Mucosa of descending colon (tissue), 3 donors: ENCODE measurements at regions not wholly inside any gene's neighbourhood (a gene's known extent, or its start where the extent isn't known, plus 50 kb on each side); places are given as distances from the start of the nearest gene placed in this dataset.

Experiments
- ATAC-seq: fragments of 200-7000 bp; cut with Tn5 transposase; one replicate; pipeline ENCODE4 v1.9.1; 2020; ENCODE audit warnings: mild to moderate bottlenecking, moderate library complexity
- DNase-seq, 3 donors: peaks; one replicate each; pipeline ENCODE4 v3.0.0-alpha.2; 2020
- H3K36me3 ChIP-seq: fragments of 200-600 bp; one replicate; pipeline ENCODE4 v1.8.0; 2021; ENCODE audit warnings: low read depth, mild to moderate bottlenecking
- H3K4me1 ChIP-seq: fragments of 200-600 bp; one replicate; pipeline ENCODE4 v1.8.0; 2021; ENCODE audit warnings: low read depth, mild to moderate bottlenecking
- H3K4me3 ChIP-seq: fragments of 200-600 bp; one replicate; pipeline ENCODE4 v1.8.0; 2021; ENCODE audit warnings: mild to moderate bottlenecking
- H3K9me3 ChIP-seq: fragments of 200-600 bp; one replicate; pipeline ENCODE4 v1.8.0; 2021; ENCODE audit warnings: mild to moderate bottlenecking
- CTCF ChIP-seq: fragments of 200-600 bp; IDR thresholded peaks from one replicate; pipeline ENCODE4 v1.8.0; 2022; ENCODE audit warnings: antibody characterized with exemption, mild to moderate bottlenecking
- intact Hi-C, 2 donors: fragments of 100-400 bp; cut with DNase I in 1 of 2; cut with micrococcal nuclease in 1 of 2; formaldehyde crosslinking; loops; one replicate each; pipeline versions ENCODE4 v1.11.0 to v1.11.1; 2022; cut with DNase I, micrococcal nuclease
- donor health status: DM: no; HTN: no; CAD: no; lungs with moderate emphysema.
- donor health status: DM: no; HTN: no; CAD: no.
- donor health status: DM: no; HTN: yes; CAD: no.

- DNase-seq, result no peak
- ATAC-seq, result no peak
Observed at GRCh38 chr4:35942092-35942491, 302.2 kb downstream of the ARAP2 start.

GRCh38 chr4:35943606-35944005 lies 300.7 kb downstream of the ARAP2 start:
- no peak for DNase-seq
- TF ChIP-seq CTCF, result no peak
- intact Hi-C loops, result no loop called here

More at GRCh38 chr4:35942092-35942491, 302.2 kb downstream of the ARAP2 start:
- intact Hi-C loops, result no loop called here
- no peak for TF ChIP-seq CTCF
- no peaks in the 10 kb centered on the region for H3K36me3 ChIP-seq
- no peaks in the 10 kb centered on the region for H3K9me3 ChIP-seq
- no peaks in the 10 kb centered on the region for H3K4me1 ChIP-seq
- no peak overlapping the region for H3K4me3 ChIP-seq

GRCh38 chr4:35948171-35948570 lies 296.1 kb downstream of the ARAP2 start:
- ATAC-seq (no peak), DNase-seq (no peak)
- H3K36me3 ChIP-seq, result no peaks in the 10 kb centered on the region
- no peaks in the 10 kb centered on the region for H3K4me1 ChIP-seq
- no peak overlapping the region for H3K4me3 ChIP-seq
- H3K9me3 ChIP-seq, result peaks cover 7% of the 10 kb centered on the region
- intact Hi-C loops, result no loop called here
- no peak for TF ChIP-seq CTCF

More at GRCh38 chr4:35943606-35944005, 300.7 kb downstream of the ARAP2 start:
- H3K36me3 ChIP-seq, result no peaks in the 10 kb centered on the region
- no peak for ATAC-seq
- no peaks in the 10 kb centered on the region for H3K4me1 ChIP-seq
- H3K4me3 ChIP-seq, result no peak overlapping the region
- no peaks in the 10 kb centered on the region for H3K9me3 ChIP-seq

- no peak for DNase-seq
- TF ChIP-seq CTCF, result no peak
- intact Hi-C loops, result no loop called here
- Histone ChIP-seq H3K4me3 (no peak overlapping the region), H3K4me1 (no peaks in the 10 kb centered on the region), H3K36me3 (no peaks in the 10 kb centered on the region), H3K9me3 (peaks cover 7% of the 10 kb centered on the region)
- no peak for ATAC-seq
Observed at GRCh38 chr4:35950442-35950841, 293.9 kb downstream of the ARAP2 start.

GRCh38 chr4:35952751-35953150 lies 291.6 kb downstream of the ARAP2 start:
- intact Hi-C loops, result no loop called here
- H3K36me3 ChIP-seq, result no peaks in the 10 kb centered on the region
- no peak overlapping the region for H3K4me3 ChIP-seq
- no peak for DNase-seq
- H3K9me3 ChIP-seq, result peaks cover 7% of the 10 kb centered on the region
- no peaks in the 10 kb centered on the region for H3K4me1 ChIP-seq
- no peak for TF ChIP-seq CTCF
- peak; percentile 52 for ATAC-seq

GRCh38 chr4:35963383-35963782 lies 280.9 kb downstream of the ARAP2 start:
- DNase-seq (no peak), ATAC-seq (no peak)
- Histone ChIP-seq H3K9me3 (no peaks in the 10 kb centered on the region), H3K4me1 (no peaks in the 10 kb centered on the region), H3K4me3 (no peak overlapping the region), H3K36me3 (no peaks in the 10 kb centered on the region)
- TF ChIP-seq CTCF, result no peak
- intact Hi-C loops, result no loop called here
